HG02759 (cell line): ENCODE measurements at regions not wholly inside any gene's neighbourhood (a gene's known extent, or its start where the extent isn't known, plus 50 kb on each side); places are given as distances from the start of the nearest gene placed in this dataset.
"Not testable (repeated sequence)": the region's sequence is repeated elsewhere in the genome, so short reads cannot be mapped to it uniquely, and the experiment has no call there.

ENCODE experiments used
- ATAC-seq: cut with Tn5 transposase; IDR thresholded peaks from one replicate; pipeline ENCODE4 v1.9.1; 2021; ENCODE audit warnings: mild to moderate bottlenecking, moderate library complexity; ENCODE audit not compliant: unreplicated experiment

DNA sequence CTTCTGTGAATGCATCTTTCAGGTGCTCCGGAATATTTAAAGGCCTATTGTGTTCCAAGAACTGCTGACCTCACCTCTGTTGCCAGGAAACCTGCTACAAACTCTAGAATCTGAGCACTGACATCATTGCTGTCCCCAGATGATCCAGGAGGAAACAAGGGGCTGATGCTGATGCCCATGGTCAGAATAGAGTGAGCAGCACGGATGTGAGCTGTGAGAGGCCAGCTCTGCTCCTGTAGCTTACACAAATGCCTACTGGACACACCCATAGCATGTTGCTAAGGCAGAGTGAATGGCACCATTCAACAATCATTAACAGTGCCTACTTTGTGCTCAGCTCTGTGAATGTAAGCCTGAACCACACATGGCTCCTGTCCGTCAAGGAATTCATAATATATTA, 276.7 kb upstream of the API5 start:
- no peak for ATAC-seq

DNA sequence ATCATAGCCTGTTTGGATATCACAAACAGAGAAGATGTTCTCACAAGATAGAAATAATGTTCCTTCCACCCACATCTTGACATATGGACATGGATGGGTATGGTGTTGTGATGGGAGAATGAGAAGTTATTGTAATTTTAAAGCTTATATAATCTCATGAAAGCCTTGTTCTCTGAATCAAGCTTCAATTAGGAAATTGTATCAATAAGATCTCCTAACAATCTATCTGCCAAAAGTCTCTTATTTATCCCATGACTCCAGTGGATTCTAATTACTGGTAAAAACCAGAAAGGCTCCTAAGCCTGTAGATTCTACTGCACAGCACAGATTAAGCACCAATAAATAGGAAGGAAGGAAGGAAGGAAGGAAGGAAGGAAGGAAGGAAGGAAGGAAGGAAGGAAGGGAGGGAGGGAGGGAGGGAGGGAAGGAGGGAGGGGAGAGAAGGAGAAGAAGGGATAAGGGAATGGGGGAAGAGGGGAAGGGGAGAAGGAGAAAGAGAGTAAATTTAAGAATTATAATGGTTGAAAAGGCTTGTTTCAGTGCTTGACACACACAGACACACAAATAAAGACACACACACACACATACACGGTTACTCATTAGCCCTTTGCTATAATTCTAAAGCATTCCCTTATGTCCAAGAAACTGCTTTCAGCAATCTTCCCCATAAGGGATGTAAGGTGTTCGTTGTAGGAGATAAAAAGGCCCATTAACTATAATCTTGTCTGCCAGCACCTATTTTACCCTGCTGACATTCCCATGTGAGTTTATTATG, 258.0 kb upstream of the API5 start:
- ATAC-seq = no peak

DNA sequence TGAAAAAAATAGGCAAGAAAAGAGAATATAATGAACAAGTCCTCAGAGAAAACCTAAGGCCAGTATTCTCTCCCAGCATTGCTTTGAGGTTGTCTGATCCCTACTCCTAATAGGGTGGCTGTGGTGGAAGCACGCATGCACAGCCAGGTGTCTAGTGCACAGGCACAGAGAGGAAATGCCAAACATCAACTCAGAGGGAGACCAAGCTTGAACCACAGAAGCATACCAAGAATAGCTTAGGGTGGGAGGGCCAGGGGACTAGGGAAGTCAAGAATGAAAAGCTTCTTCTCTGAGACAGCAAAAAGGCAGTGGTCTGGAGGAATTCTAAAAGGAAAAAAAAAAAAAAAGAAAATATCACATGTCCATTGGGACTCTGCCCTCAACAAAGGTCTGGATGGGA, 244.1 kb upstream of the API5 start:
- ATAC-seq = no peak

DNA sequence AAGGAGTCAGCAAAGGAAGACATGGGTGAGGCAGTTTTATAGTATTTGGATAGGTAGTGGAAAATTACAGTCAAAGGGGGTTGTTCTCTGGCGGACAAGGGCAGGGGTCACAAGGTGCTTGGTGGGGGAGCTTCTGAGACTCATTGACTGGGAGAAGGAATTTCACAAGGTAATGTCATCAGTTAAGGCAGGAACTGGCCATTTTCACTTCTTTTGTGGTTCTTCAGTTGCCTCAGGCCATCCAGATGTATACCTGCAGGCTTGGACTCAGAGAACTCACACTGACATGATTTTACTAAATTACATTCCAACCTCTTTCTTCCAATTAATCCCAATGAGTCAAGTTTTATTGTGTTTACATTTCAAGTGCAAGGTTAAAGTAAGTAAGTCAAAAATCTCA, 240.5 kb upstream of the API5 start:
- ATAC-seq = no peak

DNA sequence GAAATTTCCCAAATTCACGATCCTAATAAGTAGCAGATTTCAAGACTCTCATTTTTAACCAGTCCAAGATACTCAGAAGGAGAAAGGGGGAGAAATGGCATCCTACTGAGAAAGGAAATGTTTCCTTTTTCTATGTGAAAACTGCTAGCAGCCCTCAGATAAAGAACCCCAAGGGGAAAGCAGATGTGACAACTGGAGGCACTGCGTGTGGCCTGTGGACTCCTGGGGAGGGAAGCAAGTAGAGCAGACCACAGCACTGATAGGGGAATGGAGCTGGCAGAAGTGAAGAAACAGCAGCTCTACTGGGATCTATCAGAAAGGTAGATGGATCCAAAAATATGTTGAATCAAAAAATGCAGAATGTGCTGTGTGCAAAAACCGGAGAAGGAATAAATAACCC, 239.7 kb upstream of the API5 start:
- ATAC-seq = no peak

DNA sequence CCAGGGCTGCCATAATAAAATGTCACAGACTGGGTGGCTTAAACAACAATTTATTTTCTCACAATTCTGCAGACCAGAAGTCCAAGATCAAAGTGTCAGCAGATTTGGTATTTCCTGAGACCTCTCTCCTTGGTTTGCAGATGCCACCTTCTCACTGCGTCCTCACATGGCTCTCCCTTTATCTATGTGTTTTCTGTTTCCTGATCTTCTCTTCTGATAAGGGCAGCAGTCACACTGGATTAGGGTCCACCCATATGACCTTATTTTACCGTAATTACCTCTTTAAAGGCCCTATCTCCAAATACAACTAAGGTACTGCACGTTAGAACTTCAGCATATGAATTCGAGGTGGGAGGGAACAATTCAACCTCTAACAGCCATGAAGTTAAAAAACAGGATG, 238.9 kb upstream of the API5 start:
- no peak for ATAC-seq

DNA sequence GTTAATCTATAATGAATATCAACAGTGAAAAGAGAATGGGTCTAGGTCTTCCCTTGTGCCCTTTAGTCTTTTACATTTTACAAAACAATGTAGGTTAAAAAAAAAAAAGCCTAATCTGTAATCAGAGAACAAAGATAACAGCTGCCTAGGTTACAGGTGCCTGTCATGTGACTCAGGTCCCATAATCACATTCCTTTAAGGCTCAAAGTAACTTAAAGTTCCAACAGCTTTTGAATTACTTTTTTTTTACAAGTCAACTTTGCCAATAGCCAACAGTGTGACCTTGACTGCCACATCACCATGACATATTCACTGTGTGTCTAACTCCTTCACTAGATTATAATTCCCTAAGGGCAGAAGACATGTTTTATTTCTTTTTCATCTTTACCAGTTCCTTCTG, 237.0 kb upstream of the API5 start:
- ATAC-seq = no peak

DNA sequence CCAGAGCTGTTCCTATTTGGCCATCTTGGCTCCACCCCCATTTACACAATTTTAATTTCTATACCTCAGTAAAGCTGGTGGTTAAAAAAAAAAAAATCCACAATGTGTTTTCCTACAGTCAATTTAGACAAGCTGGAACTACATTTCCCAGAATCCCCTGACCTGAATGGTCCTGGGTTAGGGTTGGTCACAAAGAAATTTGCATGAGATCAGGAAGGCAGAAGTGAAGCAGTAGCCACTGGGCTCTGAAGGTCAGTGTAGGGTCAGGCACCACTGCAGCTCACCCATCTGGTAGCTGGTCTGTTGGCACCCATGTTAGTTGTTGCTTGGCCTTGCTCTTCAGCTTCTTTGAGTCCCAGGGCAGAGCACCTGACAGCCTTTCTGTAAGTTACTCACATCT, 210.7 kb upstream of the API5 start:
- no peak for ATAC-seq

DNA sequence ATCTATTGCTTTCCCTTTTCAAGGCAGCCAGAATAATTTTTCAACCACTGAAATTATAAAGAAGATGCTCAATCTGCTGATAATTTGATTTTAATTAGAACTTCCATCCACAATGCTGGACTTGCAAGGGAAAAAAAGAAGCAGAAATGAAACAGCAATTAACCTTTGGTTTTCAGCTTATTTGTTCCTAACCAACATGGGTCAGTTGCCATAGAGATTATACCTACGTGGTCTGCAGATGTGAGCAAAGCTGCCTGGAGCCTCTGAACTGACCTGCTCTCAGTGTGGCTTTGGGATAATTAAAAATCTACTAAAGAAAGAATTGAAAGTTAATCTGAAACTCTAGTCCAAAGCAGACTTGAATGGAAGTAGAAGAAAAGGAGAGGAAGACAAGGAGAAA, 195.7 kb upstream of the API5 start:
- ATAC-seq = no peak

DNA sequence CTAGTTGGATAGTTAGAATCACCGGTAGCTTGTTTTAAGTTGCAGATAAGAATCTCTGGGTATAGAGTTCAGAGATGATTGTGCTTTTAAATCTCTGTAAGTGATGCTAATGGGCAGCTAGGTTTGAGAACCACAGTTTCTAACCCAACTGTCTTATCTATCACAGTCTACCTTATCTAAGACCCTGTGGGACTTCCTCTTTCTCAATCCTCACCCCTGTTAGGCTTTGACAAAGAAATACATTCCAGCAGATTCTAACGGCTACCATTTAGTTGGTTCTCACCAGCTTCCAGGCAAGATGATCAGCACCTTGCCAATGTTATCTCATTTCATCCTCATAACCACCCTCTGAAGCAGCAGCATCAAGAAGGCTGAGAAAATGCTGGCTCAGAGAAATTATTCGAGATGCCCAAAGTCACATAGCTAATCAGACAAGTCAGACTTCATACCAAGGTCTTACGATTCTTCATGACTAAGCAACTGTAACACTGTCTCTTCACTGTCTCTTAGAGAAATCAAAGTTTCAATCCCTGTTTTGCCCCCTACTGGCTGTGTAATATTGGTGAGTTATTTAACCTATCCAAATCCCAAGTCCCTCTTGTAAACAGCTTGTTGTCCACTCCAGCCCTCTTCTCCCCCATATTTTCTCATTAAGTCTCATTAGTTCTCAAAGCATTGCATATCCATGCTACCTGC, 192.4 kb upstream of the API5 start:
- no peak for ATAC-seq

DNA sequence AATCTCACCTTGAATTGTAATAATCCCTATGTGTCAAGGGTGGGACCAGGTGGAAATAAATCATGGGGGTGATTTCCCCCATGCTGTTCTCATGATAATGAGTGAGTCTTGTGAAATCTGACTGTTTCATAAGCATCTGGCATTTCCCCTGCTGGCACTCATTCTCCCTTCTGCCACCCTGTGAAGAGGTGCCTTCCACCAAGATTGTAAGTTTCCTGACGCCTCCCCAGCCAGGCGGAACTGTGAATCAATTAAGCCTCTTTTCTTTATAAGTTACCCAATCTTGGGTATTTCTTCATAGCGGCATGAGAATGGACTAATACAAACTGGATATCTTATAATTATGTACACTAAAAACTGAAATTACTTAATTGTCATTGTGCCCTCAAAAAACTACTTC, 189.2 kb upstream of the API5 start:
- ATAC-seq = no peak

DNA sequence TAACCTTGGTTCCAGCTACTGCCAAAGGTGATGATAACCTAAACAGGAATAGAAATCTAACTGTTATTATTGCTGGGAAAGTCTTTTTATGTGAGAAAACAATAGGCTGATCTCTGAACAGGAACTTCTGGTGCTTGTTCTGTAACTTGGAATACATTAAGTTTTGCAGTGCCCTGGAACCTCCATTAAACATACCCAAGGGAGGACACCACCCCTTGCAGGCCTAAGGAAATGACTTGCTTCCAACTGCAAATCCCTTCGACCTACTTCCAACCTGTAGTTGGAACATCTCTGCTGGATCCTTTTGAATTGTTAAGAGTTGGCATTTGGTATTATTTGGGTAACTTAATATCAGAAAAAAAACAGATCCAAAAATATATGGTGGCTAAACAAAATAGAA, 188.4 kb upstream of the API5 start:
- no peak for ATAC-seq

DNA sequence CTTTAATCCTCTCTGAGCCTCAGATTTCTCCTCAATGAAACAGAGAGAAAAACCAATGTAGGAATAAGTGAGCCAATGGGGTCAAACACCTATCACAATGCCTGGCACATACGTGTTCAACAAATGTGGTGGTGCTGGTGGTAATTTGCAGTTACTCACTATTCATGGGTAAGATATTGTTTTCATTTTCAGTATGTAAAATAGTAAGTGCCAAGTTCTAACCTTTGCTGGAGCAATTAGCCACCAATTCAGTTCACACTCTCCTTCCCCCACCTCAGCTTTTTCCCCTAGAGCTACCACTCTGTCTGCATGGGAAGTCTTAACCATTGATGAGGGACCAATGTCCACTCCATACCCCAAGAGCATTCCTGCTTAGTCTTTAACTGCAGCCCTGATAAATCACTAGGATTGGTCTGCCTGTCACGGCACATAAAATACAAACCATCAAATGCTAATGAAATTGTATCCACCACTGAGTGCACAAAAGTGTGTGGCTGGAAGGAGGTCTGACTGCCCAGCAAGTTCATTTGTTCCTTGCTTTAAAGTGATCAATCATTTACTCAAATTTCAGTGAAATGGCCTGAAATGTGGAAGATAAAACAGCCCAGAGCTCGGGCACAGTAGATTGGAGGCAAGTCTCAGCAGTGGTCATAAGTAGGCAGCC, 187.4 kb upstream of the API5 start:
- ATAC-seq = no peak

DNA sequence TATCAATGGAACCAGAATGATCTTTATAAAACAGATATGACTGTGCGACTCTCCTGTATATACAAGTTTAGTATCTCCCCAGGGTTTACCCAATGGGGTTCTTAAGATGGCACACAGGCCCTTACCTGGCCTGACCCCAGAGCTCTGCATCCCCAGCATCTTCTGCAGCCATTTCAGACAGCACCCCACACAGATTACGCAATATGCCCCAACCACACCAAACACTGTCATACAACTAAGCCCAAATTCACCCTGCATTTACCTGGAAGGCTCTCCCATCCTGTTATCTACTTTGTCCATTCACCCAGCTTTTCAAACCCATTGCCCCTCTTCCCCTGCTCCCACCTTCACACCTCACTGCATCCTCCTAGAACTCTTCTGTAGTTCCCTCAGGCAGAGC, 182.5 kb upstream of the API5 start:
- no peak for ATAC-seq

DNA sequence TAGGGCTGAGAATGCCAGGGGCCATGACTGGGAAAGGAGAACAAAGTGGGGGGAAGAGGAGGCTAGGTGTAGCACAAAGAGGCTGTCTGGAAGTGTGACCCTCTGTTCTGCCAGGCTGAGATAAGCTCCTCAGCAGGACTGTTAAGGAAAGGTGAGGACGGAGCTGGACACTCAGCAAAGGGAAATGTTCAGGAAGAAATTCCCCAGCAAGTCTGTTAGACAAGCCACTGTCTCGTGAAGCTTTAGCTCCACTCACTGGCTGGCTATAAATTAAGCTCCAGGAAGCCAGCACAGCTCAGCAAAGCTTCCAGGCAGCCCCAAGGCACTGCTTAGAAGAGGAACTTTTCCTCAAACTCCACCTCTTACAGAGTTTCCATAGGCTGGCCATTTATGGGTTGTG, 181.2 kb upstream of the API5 start:
- no peak for ATAC-seq

DNA sequence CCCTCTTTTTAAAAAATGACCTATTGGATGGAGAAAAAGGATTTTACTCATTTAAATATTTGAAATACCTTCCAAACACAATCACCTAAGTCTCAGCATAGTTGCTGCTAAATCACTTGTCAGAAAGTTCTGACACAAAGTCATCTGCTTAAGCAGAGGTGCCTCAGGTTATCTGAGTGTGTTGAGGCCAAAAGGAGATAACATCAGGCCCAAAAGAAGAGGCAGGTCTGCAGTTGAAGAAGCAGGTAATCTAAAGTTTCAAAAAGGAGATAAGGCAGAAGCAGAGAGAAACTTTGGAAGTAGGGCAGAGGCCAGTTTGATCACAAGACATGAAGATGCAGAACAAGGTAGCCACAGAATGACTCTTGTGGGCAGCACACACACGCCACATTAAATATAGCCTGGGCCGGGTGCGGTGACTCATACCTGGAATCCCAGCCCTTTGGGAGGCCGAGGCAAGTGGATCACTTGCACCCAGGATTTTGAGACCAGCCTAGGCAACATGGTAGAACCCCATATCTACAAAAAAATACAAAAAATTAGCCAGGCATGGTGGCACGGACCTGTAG, 175.7 kb upstream of the API5 start:
- peak; percentile 65 for ATAC-seq

DNA sequence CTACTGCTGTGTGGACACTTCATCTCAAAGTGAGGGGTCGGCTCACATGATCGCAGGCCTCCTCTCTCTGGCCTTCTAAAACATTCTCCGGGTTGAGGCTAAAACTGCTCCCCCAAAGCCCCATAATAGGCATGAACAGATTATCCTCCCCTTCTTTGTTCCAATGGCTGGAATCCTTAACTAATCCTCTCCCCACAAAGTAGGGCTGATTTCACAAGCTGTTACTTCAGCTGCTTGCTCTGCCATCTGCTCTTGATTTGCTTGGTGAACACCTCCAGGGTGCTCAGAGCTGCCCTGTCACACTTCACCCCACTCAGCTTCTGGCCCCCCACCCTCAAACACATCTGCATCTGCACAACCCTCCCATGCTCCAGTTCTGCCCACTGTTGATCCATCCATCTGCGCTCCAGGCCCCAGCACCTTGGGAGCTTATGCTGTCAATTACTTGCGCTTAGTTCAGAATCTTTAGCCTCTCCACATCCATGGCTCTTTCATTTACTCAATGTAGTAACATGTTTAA, 173.1 kb upstream of the API5 start:
- ATAC-seq = no peak

DNA sequence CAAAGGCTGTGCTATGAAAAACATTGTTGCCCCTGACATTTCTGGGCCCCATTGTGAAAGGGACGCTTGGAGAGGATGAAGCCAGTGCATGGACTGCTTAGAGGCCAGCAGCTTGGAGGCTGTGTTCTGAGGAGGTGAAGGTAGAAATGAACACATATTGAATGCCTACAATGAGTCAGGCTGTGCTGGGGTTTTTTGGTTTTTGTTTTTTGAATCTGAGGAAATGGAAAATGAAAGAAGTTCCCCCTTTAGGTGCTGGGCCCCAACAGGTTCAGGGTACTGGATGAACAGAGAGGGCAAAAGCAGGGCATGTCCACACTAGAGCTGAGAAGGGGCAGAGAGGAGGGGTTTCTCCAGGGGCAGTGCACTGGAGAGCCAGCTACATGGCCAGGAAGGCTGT, 166.1 kb upstream of the API5 start:
- ATAC-seq = peak; percentile 94

DNA sequence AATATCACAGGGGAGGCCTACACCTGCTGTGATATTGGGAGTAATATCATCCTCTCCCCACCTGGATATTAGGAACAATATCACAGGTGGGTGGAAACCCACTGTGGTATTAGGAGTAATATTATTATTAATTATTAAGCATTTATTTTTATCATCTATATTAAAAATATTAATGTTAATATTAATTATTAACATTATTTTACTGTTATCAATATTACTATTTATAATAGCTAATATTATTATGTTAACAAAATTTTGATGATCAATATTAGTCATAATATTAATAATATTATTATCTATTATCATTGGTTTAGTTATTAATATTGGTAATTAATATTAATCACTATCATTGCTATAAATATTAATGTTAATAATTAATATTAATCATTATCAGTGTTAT, 161.1 kb upstream of the API5 start:
- ATAC-seq = no peak

DNA sequence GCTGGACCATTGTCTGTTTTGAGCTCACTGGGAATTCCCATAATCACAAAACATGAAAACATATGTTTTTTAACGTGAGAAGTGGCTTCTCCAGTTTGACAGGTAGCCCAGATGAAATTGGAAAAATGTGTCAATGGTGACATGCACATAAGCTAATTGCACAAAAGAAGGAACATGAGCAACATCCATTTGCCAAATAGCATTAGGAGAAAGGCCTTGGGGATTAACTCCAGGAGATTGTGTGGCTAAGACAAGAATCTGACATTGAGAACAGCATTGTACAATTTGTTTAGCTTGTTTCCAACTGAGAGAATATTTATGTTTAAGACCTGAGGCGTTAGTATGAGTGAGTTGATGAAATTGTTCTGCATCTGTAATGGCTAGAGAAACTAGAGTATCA, 147.0 kb upstream of the API5 start:
- ATAC-seq = no peak

DNA sequence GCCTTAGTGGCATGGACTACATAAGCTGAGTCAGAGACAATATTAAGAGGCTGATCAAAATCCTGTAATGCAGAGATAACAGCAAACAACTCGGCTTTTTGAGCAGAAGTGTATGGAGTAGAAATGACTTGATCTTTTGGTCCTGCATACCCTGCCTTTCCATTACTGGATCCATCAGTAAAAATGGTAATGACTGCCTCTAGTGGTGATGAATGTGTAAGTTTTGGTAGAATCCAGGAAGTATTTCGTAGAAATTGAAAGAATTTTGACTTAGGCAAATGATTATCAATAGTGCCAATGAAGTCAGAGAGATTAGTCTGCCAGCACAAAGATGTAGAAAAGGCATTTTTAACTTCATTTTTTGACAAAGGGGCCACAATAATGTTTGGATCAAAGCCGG, 146.4 kb upstream of the API5 start:
- not testable (repeated sequence) for ATAC-seq

DNA sequence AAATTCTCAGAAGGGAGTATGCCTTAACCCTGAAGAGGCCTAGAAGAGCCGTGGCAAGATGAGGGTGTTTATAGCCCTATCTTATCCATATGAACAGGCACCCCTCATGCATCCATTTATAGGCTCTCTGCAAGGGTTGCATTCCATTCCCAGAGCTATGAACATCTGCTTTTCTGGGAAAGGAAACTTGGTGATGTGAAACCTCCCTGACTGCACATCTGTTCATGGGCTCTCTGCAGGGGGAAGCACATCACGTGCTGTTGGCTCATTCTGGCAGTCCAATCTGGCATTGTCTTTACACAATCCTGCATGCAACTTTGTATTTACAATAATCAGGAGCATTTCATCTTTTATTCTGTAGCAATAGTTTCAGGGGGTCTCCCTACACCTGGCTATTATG, 143.6 kb upstream of the API5 start:
- ATAC-seq = not testable (repeated sequence)
